Keratinocyte (primary cell): ENCODE measurements at regions not wholly inside any gene's neighbourhood (a gene's known extent, or its start where the extent isn't known, plus 50 kb on each side); places are given as distances from the start of the nearest gene placed in this dataset.

Experiments used
- DNase-seq: peaks from one replicate; pipeline ENCODE4 v3.0.0-alpha.2; 2011; ENCODE audit warnings: low read depth, missing footprints, low spot score
- FAIRE-seq: peaks from 2 replicates; lab custom pipeline; 2011; peaks lifted over from hg19 to GRCh38; lab: Jason Lieb, UNC
- H2AFZ ChIP-seq: 2 replicates; pipeline ENCODE4 v1.6.0; 2012; ENCODE audit warnings: low read length, control low read depth, inconsistent platforms; ENCODE audit not compliant: control insufficient read depth
- H3K27ac ChIP-seq: 2 replicates; pipeline ENCODE4 v1.5.1; 2011; ENCODE audit warnings: low read length; ENCODE audit not compliant: control insufficient read depth, insufficient read depth
- H3K27me3 ChIP-seq: 3 replicates; pipeline ENCODE4 v1.6.0; 2011; ENCODE audit warnings: low read length; ENCODE audit not compliant: control insufficient read depth, insufficient read depth; ENCODE audit errors: extremely low read depth
- H3K36me3 ChIP-seq, 2 experiments: 2 replicates in 1 of 2; 3 replicates in 1 of 2; pipeline ENCODE4 v1.5.1; 2011; ENCODE audit warnings: low read length in 2 of 2, mild to moderate bottlenecking in 1 of 2; ENCODE audit not compliant: control insufficient read depth in 2 of 2, insufficient read depth in 2 of 2; ENCODE audit errors: extremely low read depth in 1 of 2
- H3K4me1 ChIP-seq: 3 replicates; pipeline ENCODE4 v1.5.1; 2011; ENCODE audit warnings: low read length; ENCODE audit not compliant: control insufficient read depth, insufficient read depth; ENCODE audit errors: extremely low read depth
- H3K4me2 ChIP-seq: 3 replicates; pipeline ENCODE4 v1.6.0; 2011; ENCODE audit warnings: low read depth, low read length; ENCODE audit not compliant: control insufficient read depth, insufficient read depth; ENCODE audit errors: extremely low read depth
- H3K4me3 ChIP-seq, 3 experiments: fragments of 200-600 bp in 1 of 3; sonication (generic) in 1 of 3; 2 replicates in 2 of 3; 3 replicates in 1 of 3; pipeline ENCODE4 v1.5.1; 2011 to 2016; ENCODE audit warnings: low read length in 3 of 3, mild to moderate bottlenecking in 3 of 3, control low read depth in 2 of 3, inconsistent platforms in 1 of 3, low read depth in 1 of 3, mixed read lengths in 1 of 3, mixed run types in 1 of 3, moderate library complexity in 1 of 3; ENCODE audit not compliant: control insufficient read depth in 2 of 3, insufficient read depth in 2 of 3; ENCODE audit errors: extremely low read depth in 1 of 3
- H3K79me2 ChIP-seq: 2 replicates; pipeline ENCODE4 v1.6.0; 2012; ENCODE audit warnings: low read length; ENCODE audit not compliant: control insufficient read depth, insufficient read depth
- H3K9ac ChIP-seq: 3 replicates; pipeline ENCODE4 v1.6.0; 2011; ENCODE audit warnings: low read length; ENCODE audit not compliant: control insufficient read depth, insufficient read depth; ENCODE audit errors: extremely low read depth
- H3K9me1 ChIP-seq: 3 replicates; pipeline ENCODE4 v1.6.0; 2011; ENCODE audit warnings: low read length; ENCODE audit not compliant: control insufficient read depth, insufficient read depth; ENCODE audit errors: extremely low read depth
- H3K9me3 ChIP-seq: 2 replicates; pipeline ENCODE4 v1.5.1; 2012; ENCODE audit warnings: low read depth, low read length; ENCODE audit not compliant: control insufficient read depth
- H4K20me1 ChIP-seq: 3 replicates; pipeline ENCODE4 v1.6.0; 2011; ENCODE audit warnings: low read length; ENCODE audit not compliant: control insufficient read depth, insufficient read depth; ENCODE audit errors: extremely low read depth
- CTCF ChIP-seq, 3 experiments: IDR thresholded peaks in 1 of 3; conservative IDR thresholded peaks in 1 of 3; optimal IDR thresholded peaks in 1 of 3; 2 replicates in 2 of 3; 3 replicates in 1 of 3; pipeline versions ENCODE3 to v1.5.1; 2011; ENCODE audit warnings: low read length in 3 of 3, mild to moderate bottlenecking in 3 of 3, moderate library complexity in 2 of 3, control low read depth in 1 of 3, inconsistent platforms in 1 of 3; ENCODE audit not compliant: insufficient read depth in 2 of 3; ENCODE audit errors: extremely low read depth in 1 of 3
- EZH2 ChIP-seq: IDR thresholded peaks from one replicate; pipeline ENCODE4 v1.6.1; 2012; ENCODE audit warnings: inconsistent platforms, mild to moderate bottlenecking, low read length, moderate library complexity
- dilution Hi-C: fragments of 300-500 bp; cut with MboI; formaldehyde crosslinking; loops from one replicate; pipeline ENCODE4 v1.7.0; 2020; ENCODE audit warnings: low sequenced_read_pairs; ENCODE audit not compliant: extremely low pct_ligation_motif_present

DNA sequence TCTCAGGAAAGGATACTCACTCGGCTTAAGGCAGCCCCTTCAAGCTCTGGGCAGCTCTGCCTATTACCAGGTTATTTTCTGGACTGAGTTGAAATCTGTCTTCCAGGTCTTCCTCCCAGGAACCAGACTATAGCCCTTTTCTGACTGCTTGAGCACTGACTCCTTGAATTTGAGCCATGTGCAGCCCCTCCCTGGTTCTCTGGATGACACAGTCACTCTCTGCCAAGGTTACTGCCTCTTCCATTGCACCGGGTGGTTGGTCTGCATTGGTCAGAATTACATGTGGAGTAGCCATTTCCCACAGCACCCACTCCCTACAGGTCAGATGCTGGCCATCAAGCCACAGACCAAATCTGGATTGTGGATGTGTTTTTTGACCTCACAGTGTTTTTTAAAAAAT is 81.9 kb downstream of the KLF4 start:
- dilution Hi-C loops: no loop called here
- Histone ChIP-seq H3K9me1 (no peaks in the 10 kb centered on the region), H3K27me3 (no peaks in the 10 kb centered on the region), H3K27ac (no peak overlapping the region), H3K4me3 (no peak overlapping the region), H4K20me1 (no peaks in the 10 kb centered on the region), H3K79me2 (no peaks in the 10 kb centered on the region), H3K4me2 (no peak overlapping the region), H3K9me3 (no peaks in the 10 kb centered on the region), H2AFZ (no peak overlapping the region), H3K4me1 (peaks cover 6% of the 10 kb centered on the region), H3K9ac (no peak overlapping the region), H3K36me3 (no peaks in the 10 kb centered on the region)
- no peak for DNase-seq
- FAIRE-seq: no peak
- TF ChIP-seq CTCF (optimal IDR thresholded peaks at IDR 0.05 in 1 of 3, IDR thresholded peaks at IDR 0.05 in 1 of 3, conservative IDR thresholded peaks at IDR 0.05 in 1 of 3; ENCODE audit: extremely low read depth in 1 of 3, insufficient read depth in 2 of 3, low read length in 3 of 3): no peak
- no peak for TF ChIP-seq EZH2

GRCh38 chr9:107405511-107405910 is 84.1 kb downstream of the KLF4 start:
- no peak overlapping the region for H3K27ac ChIP-seq
- no peak overlapping the region for H3K9ac ChIP-seq
- no peak overlapping the region for H2AFZ ChIP-seq
- DNase-seq (no peak), FAIRE-seq (no peak)
- H3K79me2 ChIP-seq: no peaks in the 10 kb centered on the region
- no peaks in the 10 kb centered on the region for H4K20me1 ChIP-seq
- dilution Hi-C loops: no loop called here
- H3K9me1 ChIP-seq: no peaks in the 10 kb centered on the region
- no peaks in the 10 kb centered on the region for H3K9me3 ChIP-seq
- H3K4me1 ChIP-seq: peaks cover 6% of the 10 kb centered on the region
- no peak overlapping the region for H3K4me3 ChIP-seq
- TF ChIP-seq EZH2: no peak
- TF ChIP-seq CTCF (optimal IDR thresholded peaks at IDR 0.05 in 1 of 3, IDR thresholded peaks at IDR 0.05 in 1 of 3, conservative IDR thresholded peaks at IDR 0.05 in 1 of 3; ENCODE audit: extremely low read depth in 1 of 3, insufficient read depth in 2 of 3, low read length in 3 of 3): no peak
- no peaks in the 10 kb centered on the region for H3K27me3 ChIP-seq
- no peak overlapping the region for H3K4me2 ChIP-seq
- H3K36me3 ChIP-seq: no peaks in the 10 kb centered on the region
